ENCODE measurements at regions not wholly inside any gene's neighbourhood (a gene's known extent, or its start where the extent isn't known, plus 50 kb on each side); places are given as distances from the start of the nearest gene placed in this dataset.

DNA sequence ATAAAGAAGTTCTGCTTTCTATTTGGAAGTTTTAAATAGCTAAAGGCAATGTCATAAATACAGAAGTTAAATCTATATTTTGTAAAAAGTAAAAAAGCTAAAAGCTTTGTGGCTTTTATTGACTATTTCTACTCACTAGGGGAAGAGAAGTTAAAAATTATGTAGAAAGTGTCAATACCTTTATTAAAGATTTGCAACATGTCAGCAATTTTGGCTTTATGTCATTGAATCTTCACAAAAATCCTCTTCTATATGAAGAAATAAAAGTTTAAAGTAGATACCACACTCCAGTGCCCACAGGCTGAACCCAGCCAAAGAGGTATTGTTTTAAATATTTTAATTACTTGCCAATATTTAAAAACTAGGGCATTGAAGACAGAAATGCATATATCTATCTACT lies 160.6 kb upstream of the HSF2 start:
- TF ChIP-seq, protein P1, sequence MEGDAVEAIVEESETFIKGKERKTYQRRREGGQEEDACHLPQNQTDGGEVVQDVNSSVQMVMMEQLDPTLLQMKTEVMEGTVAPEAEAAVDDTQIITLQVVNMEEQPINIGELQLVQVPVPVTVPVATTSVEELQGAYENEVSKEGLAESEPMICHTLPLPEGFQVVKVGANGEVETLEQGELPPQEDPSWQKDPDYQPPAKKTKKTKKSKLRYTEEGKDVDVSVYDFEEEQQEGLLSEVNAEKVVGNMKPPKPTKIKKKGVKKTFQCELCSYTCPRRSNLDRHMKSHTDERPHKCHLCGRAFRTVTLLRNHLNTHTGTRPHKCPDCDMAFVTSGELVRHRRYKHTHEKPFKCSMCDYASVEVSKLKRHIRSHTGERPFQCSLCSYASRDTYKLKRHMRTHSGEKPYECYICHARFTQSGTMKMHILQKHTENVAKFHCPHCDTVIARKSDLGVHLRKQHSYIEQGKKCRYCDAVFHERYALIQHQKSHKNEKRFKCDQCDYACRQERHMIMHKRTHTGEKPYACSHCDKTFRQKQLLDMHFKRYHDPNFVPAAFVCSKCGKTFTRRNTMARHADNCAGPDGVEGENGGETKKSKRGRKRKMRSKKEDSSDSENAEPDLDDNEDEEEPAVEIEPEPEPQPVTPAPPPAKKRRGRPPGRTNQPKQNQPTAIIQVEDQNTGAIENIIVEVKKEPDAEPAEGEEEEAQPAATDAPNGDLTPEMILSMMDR (IDR thresholded peaks at IDR 0.05), result no peak
- no peak overlapping the region for H3K27ac ChIP-seq
- no peak for DNase-seq (ENCODE audit: low spot score)
- no peak overlapping the region for H3K4me3 ChIP-seq

DNA sequence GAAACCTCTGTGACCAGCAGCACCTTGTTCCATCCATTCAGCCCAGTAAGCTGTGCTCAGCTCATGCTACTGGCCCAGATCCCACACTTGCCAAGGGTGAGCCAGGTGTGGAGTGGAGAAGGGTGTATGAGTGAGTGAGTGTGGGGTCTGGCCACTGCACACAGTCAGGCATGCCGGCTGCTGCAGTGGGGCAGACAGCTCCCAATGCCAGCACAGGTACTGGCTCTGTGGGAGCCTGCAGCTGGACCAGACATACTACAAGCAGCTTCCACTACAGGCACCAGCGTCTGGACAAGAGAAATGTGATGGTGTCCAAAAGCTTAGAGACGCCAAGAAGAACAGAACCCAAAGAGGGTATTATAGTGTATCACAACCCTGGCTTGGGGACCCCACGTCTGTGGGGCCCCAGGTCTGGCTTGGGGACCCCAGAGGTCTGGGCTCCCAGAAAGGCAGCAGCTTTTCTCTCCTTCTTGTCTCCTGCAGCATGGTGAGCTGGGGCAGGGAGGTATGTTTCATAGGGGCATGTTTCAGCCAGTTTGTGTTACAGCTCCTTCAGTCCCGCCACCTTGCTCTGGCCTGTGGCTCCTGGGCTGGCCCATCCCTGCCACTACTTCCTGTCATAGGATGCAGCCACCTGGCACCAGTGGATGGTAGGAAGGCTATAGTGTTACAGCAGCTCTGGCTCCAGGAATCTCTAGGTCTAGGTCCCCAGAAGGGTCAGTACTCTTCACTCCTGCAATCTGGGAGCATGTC lies 152.4 kb upstream of the HSF2 start:
- Histone ChIP-seq H3K4me3 (no peak overlapping the region), H3K27ac (no peak overlapping the region)
- DNase-seq (ENCODE audit: low spot score), result peak; percentile 49
- TF ChIP-seq, protein P1 (IDR thresholded peaks at IDR 0.05), result no peak

DNA sequence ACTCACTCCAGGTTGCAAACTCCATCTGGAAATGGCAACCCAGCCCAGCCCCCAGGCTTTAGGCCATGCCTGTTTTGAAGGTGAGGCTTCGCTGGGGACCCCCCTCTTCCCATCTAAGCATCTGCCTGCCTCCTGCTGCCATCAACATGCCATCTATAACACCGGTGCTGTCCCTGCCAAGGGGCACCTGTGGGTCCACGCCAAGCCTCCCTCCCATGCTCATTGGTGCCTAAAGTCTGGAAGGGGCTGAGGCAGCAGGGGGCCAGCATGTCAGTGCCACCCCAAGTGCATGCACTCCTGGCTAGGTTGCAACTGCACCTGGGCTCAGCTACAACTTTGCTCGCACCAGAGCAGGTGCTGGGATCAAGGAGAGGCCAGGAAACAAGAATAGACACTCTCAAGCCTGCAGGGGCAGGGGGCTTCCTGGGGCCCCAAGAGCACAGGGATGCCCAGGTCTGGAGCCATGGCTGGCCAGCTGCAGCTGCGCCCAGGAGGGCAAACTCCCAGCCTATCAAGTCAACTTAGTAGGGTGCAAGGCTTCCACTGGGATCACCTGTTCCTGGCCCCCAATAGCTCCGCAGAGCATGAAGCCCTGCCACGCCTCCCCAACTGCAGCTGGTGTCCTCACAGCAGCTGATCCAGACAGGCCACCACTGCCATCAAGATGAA lies 151.3 kb upstream of the HSF2 start:
- Histone ChIP-seq H3K27ac (no peak overlapping the region), H3K4me3 (no peak overlapping the region)
- TF ChIP-seq, protein P1 (IDR thresholded peaks at IDR 0.05), result no peak
- no peak for DNase-seq (ENCODE audit: low spot score)

DNA sequence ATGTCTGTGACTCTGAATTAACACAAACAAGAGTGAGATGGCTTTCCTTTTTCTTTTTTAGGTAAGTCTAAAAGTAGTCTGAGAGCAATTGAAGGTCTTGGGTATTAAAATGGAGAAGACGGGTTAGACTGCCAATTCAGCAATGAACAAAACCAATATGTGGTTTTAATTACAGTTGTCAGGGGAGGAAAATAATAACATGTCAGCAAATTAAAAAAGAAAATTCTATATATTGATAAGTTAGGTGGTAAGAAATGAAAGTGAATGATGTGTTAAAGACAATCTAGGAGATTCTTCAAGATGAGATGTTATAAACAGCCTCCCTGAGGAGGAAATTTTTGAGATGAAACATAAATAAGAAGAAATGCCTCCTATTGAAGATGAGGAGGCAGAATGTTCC lies 150.6 kb upstream of the HSF2 start:
- TF ChIP-seq, protein P1 (IDR thresholded peaks at IDR 0.05), result no peak
- Histone ChIP-seq H3K4me3 (no peak overlapping the region), H3K27ac (no peak overlapping the region)
- no peak for DNase-seq (ENCODE audit: low spot score)

DNA sequence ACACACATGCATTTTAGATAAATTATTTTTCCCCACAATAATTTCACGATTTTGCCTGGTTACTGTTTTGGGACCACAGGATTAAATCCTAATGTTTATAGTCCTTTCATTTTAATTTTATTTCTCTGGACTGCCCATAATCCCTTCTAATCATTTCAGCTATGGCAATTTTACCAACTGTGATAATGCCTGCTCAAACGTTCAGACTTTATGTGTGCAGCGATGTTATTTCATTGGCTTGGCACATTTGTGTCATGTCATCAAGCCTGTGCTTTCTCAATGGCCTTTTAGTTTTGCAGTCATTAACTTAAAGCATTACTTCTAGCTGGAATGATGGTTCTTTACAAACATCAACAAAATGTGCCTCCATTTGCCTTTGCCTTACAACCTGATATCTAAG lies 140.6 kb upstream of the HSF2 start:
- DNase-seq (ENCODE audit: low spot score), result no peak
- Histone ChIP-seq H3K27ac (no peak overlapping the region), H3K4me3 (no peak overlapping the region)
- TF ChIP-seq, protein P1 (IDR thresholded peaks at IDR 0.05), result no peak

DNA sequence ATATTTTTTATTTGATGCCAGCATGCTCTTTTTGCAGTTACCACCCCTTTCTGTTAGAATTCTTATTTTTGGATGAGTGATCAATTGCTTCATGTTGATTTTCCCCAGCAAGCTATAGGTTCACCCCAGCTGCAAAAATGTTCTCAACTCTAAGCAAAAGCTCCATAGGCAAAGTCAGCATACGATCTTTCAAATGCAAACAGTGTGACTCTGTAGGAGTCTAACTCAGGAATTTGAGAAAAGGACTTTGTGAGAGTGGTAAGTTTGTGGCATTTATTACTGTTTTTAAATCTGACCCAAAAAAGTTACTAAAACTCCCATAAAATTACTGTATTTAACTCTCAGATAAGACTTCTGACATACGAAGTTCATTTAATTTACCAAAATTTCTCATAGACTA lies 134.9 kb upstream of the HSF2 start:
- TF ChIP-seq, protein P1 (IDR thresholded peaks at IDR 0.05), result no peak

DNA sequence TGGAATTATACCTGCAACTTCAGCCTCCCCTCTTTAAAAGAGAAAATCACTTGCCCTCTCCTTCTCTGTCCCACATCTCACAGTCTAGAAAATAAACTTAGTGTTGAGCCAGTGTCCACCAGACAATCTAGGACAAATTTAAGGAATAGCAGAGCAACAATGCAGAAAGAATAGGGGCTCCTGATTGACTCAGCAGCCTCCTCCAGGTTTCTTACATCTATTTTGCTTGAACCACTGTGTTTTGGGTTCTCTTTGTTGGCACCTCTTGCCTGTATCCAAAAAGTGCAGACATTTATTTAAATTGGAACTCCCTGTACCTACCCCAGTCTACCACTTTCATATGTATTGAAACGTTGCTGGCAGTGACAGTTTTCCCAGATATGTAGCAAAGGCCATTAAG lies 133.7 kb upstream of the HSF2 start:
- no peak overlapping the region for H3K4me3 ChIP-seq
- H3K27ac ChIP-seq, result no peak overlapping the region

More for the DNA sequence above, 134.9 kb upstream of the HSF2 start:
- DNase-seq (ENCODE audit: low spot score), result no peak
- no peak overlapping the region for H3K27ac ChIP-seq
- no peak overlapping the region for H3K4me3 ChIP-seq

More for the DNA sequence above, 133.7 kb upstream of the HSF2 start:
- TF ChIP-seq, protein P1 (IDR thresholded peaks at IDR 0.05), result no peak
- DNase-seq (ENCODE audit: low spot score), result no peak
